Peyer's patch (tissue), 4 donors: ENCODE measurements at regions not wholly inside any gene's neighbourhood (a gene's known extent, or its start where the extent isn't known, plus 50 kb on each side); places are given as distances from the start of the nearest gene placed in this dataset.

Source experiments
- POLR2A ChIP-seq, 2 donors: fragments of 450-650 bp; IDR thresholded peaks; one replicate each; pipeline ENCODE4 v1.5.1; 2017; ENCODE audit warnings: antibody characterized with exemption in 2 of 2, mild to moderate bottlenecking in 2 of 2, moderate library complexity in 2 of 2
- TF ChIP-seq, protein P1 (sequence below), 6 experiments: fragments of 450-650 bp in 4 of 6; fragments of 200-600 bp in 2 of 6; sonication (generic) in 1 of 6; IDR thresholded peaks; one replicate each; pipeline ENCODE4 v1.5.1; 2017 to 2019; ENCODE audit warnings: antibody characterized with exemption in 6 of 6, mild to moderate bottlenecking in 3 of 6, moderate library complexity in 1 of 6

DNA sequence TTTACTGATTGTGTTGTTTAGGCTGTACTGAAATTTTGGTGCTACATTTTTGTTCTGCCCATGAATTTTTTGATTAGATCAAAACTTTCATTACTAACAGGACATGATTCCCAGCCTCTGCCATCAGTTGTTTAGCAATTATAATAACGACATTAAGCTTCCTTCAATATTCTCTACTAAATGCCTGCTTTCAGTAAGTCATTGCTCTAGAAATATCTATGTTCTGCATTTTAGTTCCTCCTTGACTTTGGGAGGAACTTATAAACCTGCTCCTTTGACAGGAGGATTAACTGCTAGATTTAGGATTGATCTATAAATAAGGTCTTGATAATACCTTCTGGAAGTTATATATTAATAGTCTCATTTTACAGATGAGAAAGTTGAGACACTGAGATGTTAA, 269.1 kb downstream of the RAP2B start:
- no peak for TF ChIP-seq POLR2A (IDR thresholded peaks at IDR 0.05)
- TF ChIP-seq, protein P1, sequence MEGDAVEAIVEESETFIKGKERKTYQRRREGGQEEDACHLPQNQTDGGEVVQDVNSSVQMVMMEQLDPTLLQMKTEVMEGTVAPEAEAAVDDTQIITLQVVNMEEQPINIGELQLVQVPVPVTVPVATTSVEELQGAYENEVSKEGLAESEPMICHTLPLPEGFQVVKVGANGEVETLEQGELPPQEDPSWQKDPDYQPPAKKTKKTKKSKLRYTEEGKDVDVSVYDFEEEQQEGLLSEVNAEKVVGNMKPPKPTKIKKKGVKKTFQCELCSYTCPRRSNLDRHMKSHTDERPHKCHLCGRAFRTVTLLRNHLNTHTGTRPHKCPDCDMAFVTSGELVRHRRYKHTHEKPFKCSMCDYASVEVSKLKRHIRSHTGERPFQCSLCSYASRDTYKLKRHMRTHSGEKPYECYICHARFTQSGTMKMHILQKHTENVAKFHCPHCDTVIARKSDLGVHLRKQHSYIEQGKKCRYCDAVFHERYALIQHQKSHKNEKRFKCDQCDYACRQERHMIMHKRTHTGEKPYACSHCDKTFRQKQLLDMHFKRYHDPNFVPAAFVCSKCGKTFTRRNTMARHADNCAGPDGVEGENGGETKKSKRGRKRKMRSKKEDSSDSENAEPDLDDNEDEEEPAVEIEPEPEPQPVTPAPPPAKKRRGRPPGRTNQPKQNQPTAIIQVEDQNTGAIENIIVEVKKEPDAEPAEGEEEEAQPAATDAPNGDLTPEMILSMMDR (IDR thresholded peaks at IDR 0.05): no peak
